Prostate gland (tissue), 2 donors: ENCODE measurements at regions not wholly inside any gene's neighbourhood (a gene's known extent, or its start where the extent isn't known, plus 50 kb on each side); places are given as distances from the start of the nearest gene placed in this dataset.
"Not testable (repeated sequence)": the region's sequence is repeated elsewhere in the genome, so short reads cannot be mapped to it uniquely, and the experiment has no call there.

Source experiments
- DNase-seq: peaks from one replicate; pipeline ENCODE4 v3.0.0-alpha.2; 2019; ENCODE audit warnings: low spot score
- H3K27ac ChIP-seq, 2 donors: fragments of 200-600 bp; sonication (generic); 2 replicates each; pipeline ENCODE4 v1.5.1; 2017 to 2019
- H3K27me3 ChIP-seq: fragments of 200-600 bp; sonication (generic); replicated peaks from 2 replicates; pipeline ENCODE4 v1.5.1; 2019; ENCODE audit not compliant: insufficient read depth
- H3K36me3 ChIP-seq, 2 donors: fragments of 200-600 bp; sonication (generic); 1 replicate in 1 of 2; 2 replicates in 1 of 2; pipeline versions ENCODE4 v1.5.1 to v1.8.1; 2017 to 2019
- H3K4me1 ChIP-seq: fragments of 200-600 bp; sonication (generic); replicated peaks from 2 replicates; pipeline ENCODE4 v1.5.1; 2019
- H3K4me3 ChIP-seq, 2 donors: fragments of 200-600 bp; sonication (generic); 2 replicates each; pipeline ENCODE4 v1.5.1; 2017 to 2019
- H3K9me3 ChIP-seq: fragments of 200-600 bp; sonication (generic); 2 replicates; pipeline ENCODE4 v1.5.1; 2017
- POLR2A ChIP-seq: fragments of 450-650 bp; IDR thresholded peaks from one replicate; pipeline ENCODE4 v1.6.1; 2016; ENCODE audit warnings: antibody characterized with exemption, mild to moderate bottlenecking
- POLR2AphosphoS5 ChIP-seq: sonication (generic); formaldehyde crosslinking; IDR thresholded peaks from one replicate; pipeline ENCODE4 v1.6.1; 2017; ENCODE audit warnings: antibody characterized with exemption
- WGBS: methylation state at CpG from one replicate; pipeline ENCODE4 v1.1.5; 2018; 5-methylcytosine and 5-hydroxymethylcytosine counted together
- intact Hi-C: fragments of 100-400 bp; cut with DNase I; formaldehyde crosslinking; loops from one replicate; pipeline ENCODE4 v1.14.2; 2022
- TF ChIP-seq, protein P1 (sequence below), 4 experiments: fragments of 200-600 bp in 2 of 4; fragments of 450-650 bp in 2 of 4; sonication (generic) in 2 of 4; IDR thresholded peaks; 1 replicate in 3 of 4; 2 replicates in 1 of 4; pipeline ENCODE4 v1.5.1; 2016 to 2019; ENCODE audit warnings: antibody characterized with exemption in 4 of 4, mild to moderate bottlenecking in 2 of 4, moderate library complexity in 2 of 4

DNA sequence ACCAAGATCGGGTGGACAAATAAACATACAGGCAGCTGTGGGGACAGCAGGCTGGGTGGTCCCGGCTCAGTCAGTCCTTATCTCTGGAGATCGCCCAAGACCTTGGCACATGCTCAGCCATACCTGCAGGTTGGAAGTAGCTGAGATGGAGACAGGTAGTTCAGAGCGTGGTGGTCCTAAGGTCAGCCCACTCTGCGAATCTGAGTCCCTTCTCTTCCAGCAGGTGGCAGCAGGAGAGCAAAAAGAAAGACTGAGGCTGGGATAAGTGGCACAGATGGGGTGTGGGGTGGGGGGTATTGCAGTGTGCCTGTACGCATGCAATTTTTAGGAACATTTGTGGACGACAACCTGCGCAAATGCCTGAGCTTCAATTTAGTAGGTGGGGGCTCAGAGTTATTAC is 104.9 kb downstream of the TENT5C start:
- Histone ChIP-seq H3K4me3 (no peak overlapping the region), H3K27me3 (no peaks in the 10 kb centered on the region), H3K36me3 (no peaks in the 10 kb centered on the region), H3K4me1 (no peaks in the 10 kb centered on the region), H3K27ac (no peak overlapping the region), H3K9me3 (no peaks in the 10 kb centered on the region)
- intact Hi-C loops = no loop called here
- TF ChIP-seq POLR2AphosphoS5 (no peak), POLR2A (no peak)
- TF ChIP-seq, protein P1, sequence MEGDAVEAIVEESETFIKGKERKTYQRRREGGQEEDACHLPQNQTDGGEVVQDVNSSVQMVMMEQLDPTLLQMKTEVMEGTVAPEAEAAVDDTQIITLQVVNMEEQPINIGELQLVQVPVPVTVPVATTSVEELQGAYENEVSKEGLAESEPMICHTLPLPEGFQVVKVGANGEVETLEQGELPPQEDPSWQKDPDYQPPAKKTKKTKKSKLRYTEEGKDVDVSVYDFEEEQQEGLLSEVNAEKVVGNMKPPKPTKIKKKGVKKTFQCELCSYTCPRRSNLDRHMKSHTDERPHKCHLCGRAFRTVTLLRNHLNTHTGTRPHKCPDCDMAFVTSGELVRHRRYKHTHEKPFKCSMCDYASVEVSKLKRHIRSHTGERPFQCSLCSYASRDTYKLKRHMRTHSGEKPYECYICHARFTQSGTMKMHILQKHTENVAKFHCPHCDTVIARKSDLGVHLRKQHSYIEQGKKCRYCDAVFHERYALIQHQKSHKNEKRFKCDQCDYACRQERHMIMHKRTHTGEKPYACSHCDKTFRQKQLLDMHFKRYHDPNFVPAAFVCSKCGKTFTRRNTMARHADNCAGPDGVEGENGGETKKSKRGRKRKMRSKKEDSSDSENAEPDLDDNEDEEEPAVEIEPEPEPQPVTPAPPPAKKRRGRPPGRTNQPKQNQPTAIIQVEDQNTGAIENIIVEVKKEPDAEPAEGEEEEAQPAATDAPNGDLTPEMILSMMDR (IDR thresholded peaks at IDR 0.05) = no peak
- WGBS = 82% methylated on average over 8 of the region's 8 CpGs
- DNase-seq = no peak

DNA sequence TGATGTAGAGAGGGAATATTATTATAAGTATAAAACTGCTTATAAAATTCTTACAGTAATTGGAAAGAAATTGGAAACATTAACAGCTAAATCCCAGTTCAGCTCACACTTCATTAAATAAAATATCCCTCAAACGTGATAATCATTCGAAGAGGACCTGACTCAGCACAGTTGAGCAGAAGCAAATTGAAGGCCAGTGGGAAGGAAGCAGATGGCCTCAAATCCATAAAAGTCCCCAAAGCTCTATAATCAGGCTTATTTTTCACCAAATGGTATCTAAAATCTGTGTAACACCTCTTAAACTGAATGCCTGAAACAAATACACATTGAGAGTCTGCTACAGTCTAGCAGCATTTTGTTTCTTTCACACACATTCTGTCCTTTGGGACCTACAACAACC is 106.8 kb downstream of the TENT5C start:
- TF ChIP-seq POLR2A (no peak), POLR2AphosphoS5 (no peak)
- TF ChIP-seq, protein P1 (IDR thresholded peaks at IDR 0.05) = no peak
- no peak for DNase-seq
- WGBS = 79% methylated on average over 2 of the region's 2 CpGs
- intact Hi-C loops = no loop called here
- Histone ChIP-seq H3K9me3 (no peaks in the 10 kb centered on the region), H3K4me3 (no peak overlapping the region), H3K36me3 (no peaks in the 10 kb centered on the region), H3K4me1 (no peaks in the 10 kb centered on the region), H3K27me3 (no peaks in the 10 kb centered on the region), H3K27ac (no peak overlapping the region)

DNA sequence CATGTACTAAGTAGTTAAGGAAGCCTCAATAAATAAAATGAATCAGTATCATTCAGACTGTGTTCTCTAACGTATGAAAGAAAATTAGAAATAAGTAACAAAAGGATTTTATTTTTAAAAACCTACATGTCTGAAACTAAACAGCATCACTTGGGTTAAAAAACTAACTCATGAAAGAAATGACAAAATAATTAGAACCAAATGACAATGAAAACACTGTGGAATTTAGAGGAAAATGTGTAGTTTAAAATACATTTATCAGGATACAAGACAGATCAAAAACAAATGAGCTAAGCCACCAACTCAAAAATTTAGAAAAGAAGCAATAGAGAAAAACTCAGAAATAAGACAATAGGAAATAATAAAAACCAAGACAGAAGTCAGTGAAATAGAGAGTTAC is 108.7 kb downstream of the TENT5C start:
- 67% methylated on average over 1 of the region's 1 CpG for WGBS

DNA sequence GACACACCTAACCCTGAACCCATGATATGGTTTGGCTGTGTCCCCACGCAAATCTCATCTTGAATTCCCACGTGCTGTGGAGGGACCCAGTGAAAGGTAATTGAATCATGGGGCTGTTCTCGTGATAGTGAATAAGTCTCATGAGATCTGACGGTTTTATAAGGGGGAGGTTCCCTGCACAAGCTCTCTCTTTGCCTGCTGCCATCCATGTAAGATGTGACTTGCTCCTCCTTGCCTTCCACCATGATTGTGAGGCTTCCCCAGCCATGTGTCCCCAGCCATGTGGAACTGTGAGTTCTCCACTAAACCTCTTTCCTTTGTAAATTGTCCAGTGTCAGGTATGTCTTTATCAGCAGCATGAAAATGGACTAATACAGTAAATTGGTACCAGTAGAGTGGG is 110.2 kb downstream of the TENT5C start:
- H3K27ac ChIP-seq, H3K27me3 ChIP-seq, H3K4me1 ChIP-seq, DNase-seq, H3K9me3 ChIP-seq, intact Hi-C loops, H3K4me3 ChIP-seq, H3K36me3 ChIP-seq: not testable (repeated sequence)
- 76% methylated on average over 4 of the region's 4 CpGs for WGBS

More for the DNA sequence above, 108.7 kb downstream of the TENT5C start:
- Histone ChIP-seq H3K27ac (no peak overlapping the region), H3K27me3 (no peaks in the 10 kb centered on the region), H3K9me3 (no peaks in the 10 kb centered on the region), H3K36me3 (no peaks in the 10 kb centered on the region), H3K4me3 (no peak overlapping the region), H3K4me1 (no peaks in the 10 kb centered on the region)
- intact Hi-C loops = no loop called here
- TF ChIP-seq, protein P1 (IDR thresholded peaks at IDR 0.05) = no peak
- TF ChIP-seq POLR2A (no peak), POLR2AphosphoS5 (no peak)
- no peak for DNase-seq

DNA sequence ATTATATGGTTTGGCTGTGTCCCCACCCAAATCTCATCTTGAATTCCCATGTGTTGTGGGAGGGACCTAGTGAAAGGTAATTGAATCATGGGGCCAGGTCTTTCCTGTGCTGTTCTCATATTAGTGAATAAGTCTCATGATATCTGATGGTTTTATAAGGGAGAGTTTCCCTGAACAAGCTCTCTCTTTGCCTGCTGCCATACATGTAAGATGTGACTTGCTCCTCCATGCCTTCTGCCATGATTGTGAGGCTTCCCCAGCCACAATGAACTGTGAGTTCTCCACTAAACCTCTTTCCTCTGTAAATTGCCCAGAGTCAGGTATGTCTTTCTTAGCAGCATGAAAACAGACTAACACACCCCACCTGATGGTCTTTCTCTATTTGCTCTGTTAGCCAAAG is 112.1 kb downstream of the TENT5C start:
- H3K36me3 ChIP-seq, H3K27ac ChIP-seq, H3K4me1 ChIP-seq, DNase-seq, H3K4me3 ChIP-seq, intact Hi-C loops, H3K9me3 ChIP-seq, H3K27me3 ChIP-seq: not testable (repeated sequence)

DNA sequence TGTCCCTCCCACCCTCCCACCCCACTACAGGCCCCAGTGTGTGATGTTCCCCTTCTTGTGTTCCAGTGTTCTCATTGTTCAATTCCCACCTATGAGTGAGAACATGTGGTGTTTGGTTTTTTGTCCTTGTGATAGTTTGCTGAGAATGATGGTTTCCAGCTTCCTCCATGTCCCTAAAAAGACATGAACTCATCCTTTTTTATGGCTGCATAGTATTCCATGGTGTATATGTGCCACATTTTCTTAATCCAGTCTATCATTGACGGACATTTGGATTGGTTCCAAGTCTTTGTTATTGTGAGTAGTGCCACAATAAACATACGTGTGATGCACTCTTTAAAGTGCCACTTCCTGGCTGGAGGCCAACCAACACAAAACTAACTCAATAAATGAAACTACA is 112.7 kb downstream of the TENT5C start:
- WGBS = 59% methylated on average over 2 of the region's 2 CpGs
- H3K4me1 ChIP-seq, H3K36me3 ChIP-seq, H3K27me3 ChIP-seq, intact Hi-C loops, H3K9me3 ChIP-seq, H3K27ac ChIP-seq, DNase-seq, H3K4me3 ChIP-seq: not testable (repeated sequence)

DNA sequence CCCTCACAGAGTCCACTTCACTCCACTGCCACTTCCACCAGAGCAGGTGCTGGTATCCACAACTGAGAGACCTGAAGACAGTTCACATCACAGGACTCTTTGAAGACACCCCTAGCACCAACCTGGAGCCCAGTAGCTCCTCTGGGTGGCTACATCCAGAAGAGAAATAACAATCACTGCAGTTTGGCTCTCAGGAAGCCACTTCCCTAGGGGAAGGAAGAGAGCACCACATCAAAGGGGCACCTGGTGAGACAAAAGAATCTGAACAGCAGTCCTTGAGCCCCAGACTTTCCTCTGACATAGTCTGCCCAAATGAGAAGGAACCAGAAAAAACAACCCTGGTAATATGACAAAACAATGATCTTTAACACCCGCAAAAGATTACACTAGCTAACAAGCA is 113.2 kb downstream of the TENT5C start:
- intact Hi-C loops = no loop called here
- no peak overlapping the region for H3K27ac ChIP-seq
- no peak for DNase-seq
- H3K36me3 ChIP-seq = no peaks in the 10 kb centered on the region
- no peaks in the 10 kb centered on the region for H3K9me3 ChIP-seq
- H3K4me3 ChIP-seq = no peak overlapping the region
- TF ChIP-seq, protein P1 (IDR thresholded peaks at IDR 0.05) = no peak
- no peak for TF ChIP-seq POLR2AphosphoS5
- H3K4me1 ChIP-seq = no peaks in the 10 kb centered on the region
- no peaks in the 10 kb centered on the region for H3K27me3 ChIP-seq
- WGBS = 96% methylated on average over 1 of the region's 1 CpG
